ENCODE measurements at regions not wholly inside any gene's neighbourhood (a gene's known extent, or its start where the extent isn't known, plus 50 kb on each side); places are given as distances from the start of the nearest gene placed in this dataset.
"Not testable (repeated sequence)": the region's sequence is repeated elsewhere in the genome, so short reads cannot be mapped to it uniquely, and the experiment has no call there.

DNA sequence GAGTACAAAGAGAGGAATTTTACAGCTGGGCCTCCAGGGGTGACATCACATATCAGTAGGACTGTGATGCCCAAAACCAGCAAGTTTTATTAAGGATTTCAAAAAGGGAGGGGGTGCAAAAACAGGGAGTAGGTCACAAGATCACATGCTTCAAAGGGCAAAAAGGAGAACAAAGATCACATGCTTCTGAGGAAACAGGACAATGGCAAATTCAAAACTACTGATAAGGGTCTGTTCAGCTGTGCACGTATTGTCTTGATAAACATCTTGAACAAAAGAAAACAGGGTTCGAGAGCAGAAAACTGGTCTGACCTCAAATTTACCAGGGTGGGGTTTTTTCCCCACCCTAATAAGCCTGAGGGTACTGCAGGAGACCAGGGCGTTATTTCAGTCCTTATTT lies 197.5 kb downstream of the SLCO4C1 start:
- H3K4me3 ChIP-seq (ENCODE audit: extremely low read depth in 1 of 4, insufficient read depth in 2 of 4, low read depth in 3 of 4, low read length in 4 of 4); H2AFZ ChIP-seq (ENCODE audit: low read length); H3K4me1 ChIP-seq (replicated peaks in 1 of 4; ENCODE audit: control insufficient read depth in 3 of 4, insufficient read depth in 4 of 4, low read length in 3 of 4); H3K4me2 ChIP-seq (ENCODE audit: insufficient read depth in 1 of 2, low read depth in 2 of 2, low read length in 2 of 2); H3K27me3 ChIP-seq (replicated peaks in 1 of 4; ENCODE audit: control insufficient read depth in 3 of 4, extremely low read depth in 1 of 4, insufficient read depth in 3 of 4, low read length in 3 of 4); H3K14ac ChIP-seq (ENCODE audit: insufficient read length); H4K20me1 ChIP-seq (replicated peaks in 1 of 2; ENCODE audit: control insufficient read depth in 1 of 2, insufficient read depth in 2 of 2, low read length in 2 of 2); FAIRE-seq; H3K9me3 ChIP-seq (ENCODE audit: insufficient read depth in 2 of 2, low read depth in 1 of 2, low read length in 1 of 2); H3K4ac ChIP-seq (replicated peaks; ENCODE audit: insufficient read length, low read depth, low read length); H2BK12ac ChIP-seq (ENCODE audit: low read depth, low read length); DNase-seq (ENCODE audit: low read depth in 1 of 2, low spot score in 2 of 2); H3K27ac ChIP-seq (ENCODE audit: low read depth, low read length); POLR2A ChIA-PET (ENCODE audit: partially characterized antibody); CTCF ChIA-PET (ENCODE audit: partially characterized antibody); H4K8ac ChIP-seq (ENCODE audit: extremely low read depth, insufficient read depth, low read length); H3K18ac ChIP-seq (ENCODE audit: extremely low read depth, low read length); H3K23me2 ChIP-seq (ENCODE audit: low read depth, low read length); H3K79me1 ChIP-seq (ENCODE audit: low read depth, low read length); H2BK20ac ChIP-seq (ENCODE audit: low read length); H2AK5ac ChIP-seq (ENCODE audit: low read depth, low read length); H3K79me2 ChIP-seq (ENCODE audit: control insufficient read depth in 1 of 2, insufficient read depth in 2 of 2, low read length in 2 of 2); H2BK5ac ChIP-seq (ENCODE audit: low read depth, low read length); H2BK120ac ChIP-seq (replicated peaks; ENCODE audit: low read depth, low read length); H2BK15ac ChIP-seq (ENCODE audit: low read length); H3K23ac ChIP-seq (ENCODE audit: insufficient read length); H4K5ac ChIP-seq (ENCODE audit: insufficient read length, low read depth, low read length); H4K91ac ChIP-seq (replicated peaks; ENCODE audit: insufficient read length, low read length); H3K36me3 ChIP-seq (ENCODE audit: control insufficient read depth in 2 of 4, insufficient read depth in 4 of 4, low read length in 3 of 4); H3K9ac ChIP-seq (replicated peaks in 1 of 4; ENCODE audit: extremely low read depth in 1 of 4, low read depth in 3 of 4, low read length in 3 of 4); H3K56ac ChIP-seq (replicated peaks; ENCODE audit: insufficient read length, low read depth, low read length): not testable (repeated sequence)
- WGBS, 2 experiments (ENCODE audit: extremely low coverage in 1 of 2, insufficient coverage in 1 of 2, insufficient read length in 1 of 2, insufficient replicate concordance in 2 of 2, low coverage in 1 of 2, low lambda C conversion rate in 2 of 2, missing lambda C conversion rate in 1 of 2): 97% methylated on average over 3 of the region's 3 CpGs; no CpG with 5 or more reads in 1 of the 2 experiments

Measured in H1 (cell line).